ENCODE measurements at regions not wholly inside any gene's neighbourhood (a gene's known extent, or its start where the extent isn't known, plus 50 kb on each side); places are given as distances from the start of the nearest gene placed in this dataset.

- DNase-seq: no peak
Observed at GRCh38 chrX:109934434-109934833, 68.5 kb upstream of the TMEM164 start.

DNA sequence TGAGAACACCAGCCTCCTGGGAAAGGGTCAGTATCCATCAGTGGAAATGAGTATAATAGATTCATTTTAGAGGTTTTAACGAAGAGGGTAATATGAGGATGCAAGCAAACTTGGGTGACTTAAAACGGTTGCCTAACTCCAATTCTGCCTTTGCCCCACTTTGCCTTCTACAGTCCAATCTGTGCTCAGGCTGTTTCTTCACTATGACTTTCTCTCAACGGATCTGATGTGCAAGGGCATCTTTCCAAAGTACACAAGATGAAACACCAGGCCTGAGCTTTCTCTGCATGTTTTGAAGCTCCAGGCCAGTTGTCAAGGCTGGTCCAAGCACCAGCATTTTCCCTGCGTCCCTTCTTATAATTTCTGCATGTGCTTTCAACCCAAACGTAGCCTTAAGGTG lies 68.0 kb upstream of the TMEM164 start:
- no peak for DNase-seq

DNA sequence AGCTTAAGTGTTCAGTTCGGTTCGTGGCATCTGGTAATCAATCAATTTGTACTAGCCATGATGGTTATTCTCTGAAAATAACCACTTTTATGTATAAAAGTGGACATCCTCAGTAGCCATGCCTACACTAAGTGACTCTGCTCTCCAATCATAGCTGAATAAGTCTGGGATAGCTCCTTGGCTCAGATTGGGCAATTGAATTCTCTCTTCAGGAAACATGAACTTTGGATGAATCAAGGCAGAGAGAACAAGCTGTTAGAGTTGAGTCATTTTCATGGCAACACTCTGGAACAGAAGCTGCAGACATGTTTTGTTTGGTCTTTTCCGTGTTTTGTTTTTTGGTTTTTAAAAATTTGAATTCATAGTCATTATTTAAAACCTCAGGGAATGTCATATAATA lies 66.8 kb upstream of the TMEM164 start:
- DNase-seq: no peak

GRCh38 chrX:109936598-109936997 lies 66.3 kb upstream of the TMEM164 start:
- no peak for DNase-seq

DNA sequence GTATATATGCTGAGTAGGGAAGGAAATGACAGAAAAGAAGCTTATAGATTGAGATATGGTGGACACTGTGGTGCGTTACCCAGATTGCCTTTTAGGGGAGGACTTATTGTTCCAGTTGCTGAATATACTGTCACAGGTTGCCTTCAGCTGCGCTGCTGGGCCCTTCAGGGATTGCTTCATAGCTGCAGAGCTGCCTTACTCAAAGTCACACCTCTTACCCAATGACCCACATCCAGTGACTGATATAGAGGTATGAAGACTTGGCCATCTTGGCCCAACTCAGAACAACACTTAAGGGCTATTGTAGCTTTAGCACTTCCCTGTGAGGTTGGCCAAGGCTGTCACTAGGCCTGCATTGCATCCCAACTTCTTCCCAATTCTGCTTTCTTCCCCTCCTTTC lies 63.4 kb upstream of the TMEM164 start:
- DNase-seq: no peak

DNA sequence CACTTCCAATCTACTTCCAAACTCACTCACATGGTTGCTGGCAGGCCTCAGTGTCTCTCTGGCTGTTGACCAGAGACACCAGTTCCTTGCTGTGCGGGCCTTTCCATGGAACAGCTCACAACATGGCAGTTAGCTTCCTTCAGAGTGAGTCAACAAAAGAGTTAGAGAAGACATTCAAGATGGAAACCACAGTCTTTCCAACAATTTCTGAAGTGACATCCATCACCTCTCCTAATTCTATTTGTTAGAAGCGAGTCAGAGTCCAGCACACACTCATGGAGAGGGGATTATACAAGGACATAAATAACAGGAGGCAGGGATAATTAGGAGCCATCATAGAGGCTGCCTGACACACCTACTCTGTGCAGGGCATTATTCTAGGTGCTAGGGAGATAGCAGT lies 62.5 kb upstream of the TMEM164 start:
- no peak for DNase-seq

GRCh38 chrX:109943092-109943739 lies 59.7 kb upstream of the TMEM164 start:
- DNase-seq: no peak

GRCh38 chrX:109943740-109944092 lies 59.2 kb upstream of the TMEM164 start:
- DNase-seq: no peak

- no peak for DNase-seq
Observed at GRCh38 chrX:109952050-109952449, 50.9 kb upstream of the TMEM164 start.

DNA sequence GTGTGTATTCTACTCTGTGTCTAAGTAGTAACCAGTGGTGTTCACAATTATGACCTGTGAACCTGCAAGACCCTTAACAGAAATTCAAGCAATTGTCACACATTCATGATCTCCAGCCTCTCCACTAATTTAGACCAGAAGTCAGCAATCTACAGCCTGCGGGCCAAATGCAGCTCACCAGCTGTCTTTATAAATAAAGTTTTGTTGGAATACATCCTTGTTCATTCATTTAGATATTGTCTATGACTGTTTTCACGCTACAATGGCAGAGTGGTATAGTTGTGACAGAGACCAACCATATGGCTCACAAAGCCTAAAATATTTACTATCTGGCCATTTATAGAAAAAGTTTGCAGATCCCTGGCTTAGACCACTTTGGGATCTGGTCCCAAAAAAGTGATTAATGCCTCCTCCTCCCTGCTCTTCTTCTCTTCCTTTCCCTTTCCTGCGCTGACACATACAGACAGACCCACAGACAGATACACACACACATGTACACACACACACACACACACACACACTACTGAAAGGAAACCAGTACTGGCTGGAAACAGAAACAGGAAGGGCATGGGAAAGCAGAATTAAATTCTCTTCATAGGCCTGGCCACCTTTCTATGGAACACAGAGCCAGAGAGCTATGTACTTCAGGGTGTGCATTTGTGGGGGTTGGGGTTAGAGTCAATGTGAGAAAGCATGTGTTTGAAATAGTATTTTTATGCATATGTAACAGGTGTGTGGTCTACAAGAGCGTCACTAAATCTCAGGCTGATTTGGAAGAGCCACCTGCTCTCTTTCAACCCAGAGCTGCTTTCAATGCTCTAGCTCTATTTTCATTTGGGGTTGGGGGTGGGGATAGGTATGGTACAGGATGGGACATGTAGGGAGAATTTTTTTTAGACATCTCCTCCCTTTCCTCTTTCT lies 49.7 kb upstream of the TMEM164 start:
- DNase-seq: no peak
